HL-60 (cell line): ENCODE measurements at regions not wholly inside any gene's neighbourhood (a gene's known extent, or its start where the extent isn't known, plus 50 kb on each side); places are given as distances from the start of the nearest gene placed in this dataset.

Experiments used
- POLR2AphosphoS5 ChIP-seq: IDR thresholded peaks from 2 replicates; pipeline ENCODE4 v1.6.1; 2012; ENCODE audit warnings: low read depth
- TF ChIP-seq, protein P1 (sequence below): IDR thresholded peaks from one replicate; pipeline ENCODE4 v1.5.1; 2011; ENCODE audit warnings: low read length, control low read depth, inconsistent platforms; ENCODE audit not compliant: insufficient read depth
- TF ChIP-seq, protein P2 (sequence below): IDR thresholded peaks from 2 replicates; pipeline ENCODE4 v1.6.1; 2012; ENCODE audit warnings: low read depth; ENCODE audit not compliant: insufficient replicate concordance

DNA sequence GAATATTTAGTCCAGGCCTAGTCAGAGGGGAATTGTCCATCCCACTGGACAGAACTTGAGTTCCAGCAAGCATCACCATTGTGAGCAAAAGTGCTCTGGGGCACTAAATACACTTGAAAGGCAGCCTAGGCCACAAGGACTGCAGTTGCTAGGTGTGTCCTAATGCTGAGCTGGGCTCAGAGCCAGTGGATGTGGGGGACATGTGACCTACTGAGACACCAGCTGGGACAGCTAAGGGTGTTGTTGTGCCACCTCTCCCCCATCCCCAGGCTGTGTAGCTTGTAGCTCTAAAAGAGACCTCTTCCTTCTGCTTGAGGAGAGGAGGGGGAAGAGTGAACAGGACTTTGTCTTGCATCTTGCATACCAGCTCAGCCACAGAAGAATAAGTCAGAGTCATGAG is 120.9 kb downstream of the DTWD1 start:
- TF ChIP-seq, protein P1, sequence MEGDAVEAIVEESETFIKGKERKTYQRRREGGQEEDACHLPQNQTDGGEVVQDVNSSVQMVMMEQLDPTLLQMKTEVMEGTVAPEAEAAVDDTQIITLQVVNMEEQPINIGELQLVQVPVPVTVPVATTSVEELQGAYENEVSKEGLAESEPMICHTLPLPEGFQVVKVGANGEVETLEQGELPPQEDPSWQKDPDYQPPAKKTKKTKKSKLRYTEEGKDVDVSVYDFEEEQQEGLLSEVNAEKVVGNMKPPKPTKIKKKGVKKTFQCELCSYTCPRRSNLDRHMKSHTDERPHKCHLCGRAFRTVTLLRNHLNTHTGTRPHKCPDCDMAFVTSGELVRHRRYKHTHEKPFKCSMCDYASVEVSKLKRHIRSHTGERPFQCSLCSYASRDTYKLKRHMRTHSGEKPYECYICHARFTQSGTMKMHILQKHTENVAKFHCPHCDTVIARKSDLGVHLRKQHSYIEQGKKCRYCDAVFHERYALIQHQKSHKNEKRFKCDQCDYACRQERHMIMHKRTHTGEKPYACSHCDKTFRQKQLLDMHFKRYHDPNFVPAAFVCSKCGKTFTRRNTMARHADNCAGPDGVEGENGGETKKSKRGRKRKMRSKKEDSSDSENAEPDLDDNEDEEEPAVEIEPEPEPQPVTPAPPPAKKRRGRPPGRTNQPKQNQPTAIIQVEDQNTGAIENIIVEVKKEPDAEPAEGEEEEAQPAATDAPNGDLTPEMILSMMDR = no peak
- no peak for TF ChIP-seq POLR2AphosphoS5
- TF ChIP-seq, protein P2, sequence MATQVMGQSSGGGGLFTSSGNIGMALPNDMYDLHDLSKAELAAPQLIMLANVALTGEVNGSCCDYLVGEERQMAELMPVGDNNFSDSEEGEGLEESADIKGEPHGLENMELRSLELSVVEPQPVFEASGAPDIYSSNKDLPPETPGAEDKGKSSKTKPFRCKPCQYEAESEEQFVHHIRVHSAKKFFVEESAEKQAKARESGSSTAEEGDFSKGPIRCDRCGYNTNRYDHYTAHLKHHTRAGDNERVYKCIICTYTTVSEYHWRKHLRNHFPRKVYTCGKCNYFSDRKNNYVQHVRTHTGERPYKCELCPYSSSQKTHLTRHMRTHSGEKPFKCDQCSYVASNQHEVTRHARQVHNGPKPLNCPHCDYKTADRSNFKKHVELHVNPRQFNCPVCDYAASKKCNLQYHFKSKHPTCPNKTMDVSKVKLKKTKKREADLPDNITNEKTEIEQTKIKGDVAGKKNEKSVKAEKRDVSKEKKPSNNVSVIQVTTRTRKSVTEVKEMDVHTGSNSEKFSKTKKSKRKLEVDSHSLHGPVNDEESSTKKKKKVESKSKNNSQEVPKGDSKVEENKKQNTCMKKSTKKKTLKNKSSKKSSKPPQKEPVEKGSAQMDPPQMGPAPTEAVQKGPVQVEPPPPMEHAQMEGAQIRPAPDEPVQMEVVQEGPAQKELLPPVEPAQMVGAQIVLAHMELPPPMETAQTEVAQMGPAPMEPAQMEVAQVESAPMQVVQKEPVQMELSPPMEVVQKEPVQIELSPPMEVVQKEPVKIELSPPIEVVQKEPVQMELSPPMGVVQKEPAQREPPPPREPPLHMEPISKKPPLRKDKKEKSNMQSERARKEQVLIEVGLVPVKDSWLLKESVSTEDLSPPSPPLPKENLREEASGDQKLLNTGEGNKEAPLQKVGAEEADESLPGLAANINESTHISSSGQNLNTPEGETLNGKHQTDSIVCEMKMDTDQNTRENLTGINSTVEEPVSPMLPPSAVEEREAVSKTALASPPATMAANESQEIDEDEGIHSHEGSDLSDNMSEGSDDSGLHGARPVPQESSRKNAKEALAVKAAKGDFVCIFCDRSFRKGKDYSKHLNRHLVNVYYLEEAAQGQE = no peak
